MG63 (cell line): ENCODE measurements at regions not wholly inside any gene's neighbourhood (a gene's known extent, or its start where the extent isn't known, plus 50 kb on each side); places are given as distances from the start of the nearest gene placed in this dataset.
"Not testable (repeated sequence)": the region's sequence is repeated elsewhere in the genome, so short reads cannot be mapped to it uniquely, and the experiment has no call there.

ENCODE experiments used
- DNase-seq: peaks from one replicate; pipeline ENCODE4 v3.0.0-alpha.2; 2020
- H3K27me3 ChIP-seq: fragments of 250-450 bp; sonication (Bioruptor Pico); 2 replicates; pipeline ENCODE4 v1.5.1; 2020; ENCODE audit warnings: mild to moderate bottlenecking, moderate library complexity
- H3K36me3 ChIP-seq: fragments of 250-450 bp; sonication (Bioruptor Pico); 2 replicates; pipeline ENCODE4 v1.5.1; 2020; ENCODE audit warnings: mild to moderate bottlenecking, moderate library complexity
- H3K4me3 ChIP-seq: fragments of 250-450 bp; sonication (Bioruptor Pico); 2 replicates; pipeline ENCODE4 v1.5.1; 2020; ENCODE audit warnings: mild to moderate bottlenecking, moderate library complexity
- H3K9me3 ChIP-seq: fragments of 250-450 bp; sonication (Bioruptor Pico); 2 replicates; pipeline ENCODE4 v1.5.1; 2020; ENCODE audit warnings: mild to moderate bottlenecking, moderate library complexity

DNA sequence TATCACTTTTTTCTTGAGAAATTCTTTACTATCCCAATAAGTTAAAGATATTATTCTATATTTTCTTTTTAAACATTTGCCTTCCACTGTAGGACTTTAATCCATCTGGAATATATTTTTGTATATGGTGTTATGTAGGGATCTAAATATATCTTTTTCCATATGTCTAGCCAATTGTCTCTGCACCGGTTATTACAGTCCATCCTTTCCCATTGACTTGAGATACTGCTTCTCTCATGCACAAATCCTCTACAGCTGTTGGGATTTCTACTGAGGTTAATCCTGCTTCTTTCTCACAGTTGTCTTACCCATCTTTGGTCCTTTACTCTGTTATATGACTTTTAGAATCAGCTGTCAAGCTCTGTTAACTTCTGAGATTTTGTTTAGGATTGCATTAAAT lies 483.8 kb upstream of the CDH4 start:
- Histone ChIP-seq H3K4me3 (no peak overlapping the region), H3K27me3 (no peaks in the 10 kb centered on the region), H3K36me3 (no peaks in the 10 kb centered on the region), H3K9me3 (no peaks in the 10 kb centered on the region)
- no peak for DNase-seq

DNA sequence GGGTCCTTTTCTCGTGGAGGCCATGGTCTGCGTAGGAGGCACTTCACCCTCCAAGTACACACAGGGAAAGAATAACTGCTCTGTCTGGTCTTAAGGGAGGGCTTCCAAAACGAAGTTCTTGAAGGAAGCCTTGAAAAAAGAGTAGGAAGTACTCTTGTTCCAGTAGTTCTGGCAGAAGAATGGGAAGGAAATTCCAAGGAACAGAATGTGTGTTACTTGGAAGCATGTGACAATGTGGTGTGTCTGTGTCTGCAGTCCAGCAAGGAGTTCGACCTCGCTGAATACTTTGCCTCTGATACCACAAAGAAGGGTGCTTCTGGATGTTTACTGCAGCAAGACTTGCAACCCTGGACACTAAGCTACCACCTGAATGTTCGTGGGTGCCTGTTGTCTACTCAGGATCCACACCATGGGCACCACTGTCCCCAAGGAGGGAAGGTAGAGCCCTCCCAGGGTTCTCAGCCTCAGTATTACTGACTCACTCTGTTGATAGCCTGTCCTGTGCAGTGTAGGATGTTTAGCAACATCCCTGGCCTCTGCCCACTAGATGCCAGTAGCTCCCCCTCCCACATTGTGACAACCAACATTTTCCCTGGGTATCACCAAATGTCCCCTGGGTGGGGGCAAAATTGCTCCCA lies 471.6 kb upstream of the CDH4 start:
- H3K36me3 ChIP-seq, result no peaks in the 10 kb centered on the region
- H3K4me3 ChIP-seq, result no peak overlapping the region
- no peaks in the 10 kb centered on the region for H3K27me3 ChIP-seq
- DNase-seq, result no peak
- no peaks in the 10 kb centered on the region for H3K9me3 ChIP-seq

DNA sequence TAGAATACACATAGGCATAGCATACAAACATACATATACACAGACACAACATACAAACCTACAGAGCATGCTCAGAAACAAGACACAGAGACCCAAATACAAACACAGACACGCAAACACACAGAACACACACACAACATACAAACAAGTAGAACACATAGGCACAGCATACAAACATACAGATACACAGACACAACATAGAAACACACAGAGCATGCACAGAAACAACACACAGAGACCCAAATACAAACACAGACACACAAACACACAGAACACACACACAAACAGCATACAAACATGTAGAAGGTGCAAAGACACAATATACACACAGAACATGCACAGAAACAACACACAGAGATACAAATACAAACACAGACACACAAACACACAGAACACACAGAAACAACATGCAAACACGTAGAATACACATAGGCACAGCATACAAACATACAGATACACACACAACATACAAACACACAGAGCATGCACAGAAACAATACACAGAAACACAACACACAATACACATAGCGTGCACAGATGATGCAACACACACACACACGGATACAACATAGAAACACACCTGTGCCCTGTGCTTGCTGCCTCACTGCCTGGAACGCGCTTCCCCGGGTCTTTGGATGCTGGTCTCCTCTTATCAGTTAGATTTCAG lies 469.0 kb upstream of the CDH4 start:
- no peak for DNase-seq
- Histone ChIP-seq H3K27me3 (no peaks in the 10 kb centered on the region), H3K9me3 (no peaks in the 10 kb centered on the region), H3K4me3 (no peak overlapping the region), H3K36me3 (no peaks in the 10 kb centered on the region)

DNA sequence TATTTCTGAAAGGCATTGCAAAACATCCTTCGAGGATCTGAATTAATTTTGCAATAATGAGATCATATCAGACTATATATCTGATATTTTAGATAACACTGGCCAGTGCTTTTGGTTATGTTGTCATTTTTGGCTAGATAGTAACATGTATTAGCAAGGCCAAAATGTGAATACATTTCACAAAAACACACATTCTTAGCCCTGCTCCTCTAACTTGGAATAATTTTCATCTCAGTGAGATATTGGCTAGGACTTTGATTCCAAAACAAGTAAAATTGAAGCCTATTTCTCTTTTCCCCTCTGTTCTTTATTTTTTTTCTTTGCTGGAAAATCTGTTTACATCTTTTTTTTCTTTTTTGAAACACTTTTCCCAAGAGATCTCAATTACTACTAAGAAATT lies 466.8 kb upstream of the CDH4 start:
- Histone ChIP-seq H3K27me3 (no peaks in the 10 kb centered on the region), H3K36me3 (no peaks in the 10 kb centered on the region), H3K9me3 (no peaks in the 10 kb centered on the region), H3K4me3 (no peak overlapping the region)
- no peak for DNase-seq

DNA sequence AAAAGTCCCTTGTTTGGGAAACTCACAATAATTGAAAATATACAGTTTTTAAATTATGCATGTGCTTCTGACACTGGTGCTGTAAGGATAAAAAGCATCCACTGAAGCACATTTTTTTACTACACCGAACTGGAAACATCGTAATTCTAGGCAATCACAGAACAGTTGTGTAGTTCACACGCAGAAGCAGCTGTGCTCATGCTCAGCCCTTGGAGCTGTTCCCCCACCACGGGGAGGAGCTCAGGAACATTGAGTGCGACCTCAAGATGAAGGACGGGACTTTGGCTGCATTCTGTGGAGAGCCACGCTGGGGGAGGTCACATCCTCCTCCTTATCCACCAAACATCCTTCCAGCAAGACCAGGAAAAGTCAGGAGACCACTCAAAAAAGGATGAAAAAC lies 466.3 kb upstream of the CDH4 start:
- no peaks in the 10 kb centered on the region for H3K27me3 ChIP-seq
- no peak overlapping the region for H3K4me3 ChIP-seq
- DNase-seq, result no peak
- H3K36me3 ChIP-seq, result no peaks in the 10 kb centered on the region
- H3K9me3 ChIP-seq, result no peaks in the 10 kb centered on the region

DNA sequence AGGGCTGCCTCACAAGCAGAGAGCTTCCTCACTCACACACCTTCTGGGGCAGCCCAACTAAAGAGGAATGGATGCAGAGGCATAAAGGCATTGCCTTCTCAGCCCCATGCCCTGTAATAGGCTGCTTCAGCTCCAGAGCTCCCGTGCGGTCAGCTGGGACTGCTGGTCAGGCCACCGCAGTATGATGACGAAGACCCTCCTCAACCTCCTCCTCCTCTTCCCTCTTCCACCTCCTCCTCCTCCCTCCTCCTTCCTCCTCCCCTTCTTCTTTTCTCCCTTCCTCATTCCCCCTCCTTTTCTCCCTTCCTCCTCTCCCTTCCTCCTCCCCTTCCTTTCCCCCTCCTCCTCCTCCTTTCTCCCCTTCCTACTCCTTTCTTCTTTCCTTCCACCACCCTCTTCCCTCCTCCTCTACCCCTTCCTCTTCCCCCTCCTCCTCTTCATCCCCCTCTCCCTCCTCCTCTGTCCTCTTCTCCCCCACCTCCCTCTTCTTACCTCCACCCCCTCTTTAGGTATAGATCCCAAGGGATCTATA lies 465.3 kb upstream of the CDH4 start:
- Histone ChIP-seq H3K36me3 (no peaks in the 10 kb centered on the region), H3K27me3 (no peaks in the 10 kb centered on the region), H3K4me3 (no peak overlapping the region), H3K9me3 (no peaks in the 10 kb centered on the region)
- DNase-seq, result no peak

DNA sequence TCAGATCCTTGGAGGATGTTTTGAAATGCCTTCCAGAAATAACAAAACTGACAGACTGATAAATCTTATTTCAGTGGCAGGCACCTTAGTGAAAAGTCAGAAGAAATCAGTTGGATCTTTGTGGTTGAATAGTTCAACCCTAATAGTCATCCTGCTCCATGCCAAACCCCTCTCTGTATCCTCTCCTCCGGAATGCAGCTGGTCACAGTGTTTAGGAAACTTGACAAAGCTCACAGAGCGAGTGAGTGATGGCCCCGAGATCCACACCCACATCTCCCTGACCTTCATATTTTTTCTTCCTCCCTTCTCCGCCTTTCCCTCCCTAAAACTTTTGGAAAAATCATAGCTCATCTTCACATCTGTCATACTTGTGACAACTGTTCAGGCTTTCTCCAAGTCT lies 464.8 kb upstream of the CDH4 start:
- H3K27me3 ChIP-seq, result no peaks in the 10 kb centered on the region
- no peak overlapping the region for H3K4me3 ChIP-seq
- no peak for DNase-seq
- no peaks in the 10 kb centered on the region for H3K36me3 ChIP-seq
- no peaks in the 10 kb centered on the region for H3K9me3 ChIP-seq

DNA sequence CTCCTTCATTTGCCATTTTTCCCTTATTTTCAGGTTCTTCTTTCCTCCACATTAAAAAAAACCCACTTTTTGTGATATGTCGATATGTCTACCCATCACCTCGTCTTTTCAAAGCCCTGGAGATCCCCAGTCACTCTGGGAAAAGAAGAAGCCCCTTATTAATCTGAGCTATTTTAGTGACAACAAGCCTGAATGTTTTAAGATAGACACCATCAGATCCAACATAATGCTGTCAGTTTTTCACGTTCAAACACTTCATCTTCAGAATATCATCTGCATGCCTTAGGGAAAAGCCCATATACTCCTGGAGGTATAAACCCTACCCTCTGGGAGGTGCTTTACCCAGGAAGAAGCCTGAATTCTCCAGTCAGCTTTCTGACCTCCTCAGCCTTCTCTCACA lies 464.0 kb upstream of the CDH4 start:
- no peak for DNase-seq
- no peaks in the 10 kb centered on the region for H3K36me3 ChIP-seq

DNA sequence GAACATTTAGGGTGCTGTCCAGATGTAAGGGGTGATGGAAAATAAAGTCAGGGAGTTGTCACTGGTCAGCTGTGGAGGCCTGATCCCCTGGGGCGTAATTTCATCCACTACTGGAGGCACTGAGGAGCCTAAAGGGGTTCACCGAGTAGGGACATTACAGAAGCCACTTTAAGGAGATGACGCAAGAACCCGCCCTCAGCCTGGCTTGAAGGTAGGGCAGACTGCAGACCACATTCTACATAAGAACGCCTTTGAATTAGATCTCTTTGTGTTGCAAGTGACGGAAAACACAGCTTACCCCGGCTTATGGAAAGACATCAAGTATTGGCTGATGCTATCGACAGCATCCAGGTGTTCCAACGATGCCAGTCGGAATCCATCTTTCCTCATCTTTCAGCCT lies 462.7 kb upstream of the CDH4 start:
- Histone ChIP-seq H3K9me3 (no peaks in the 10 kb centered on the region), H3K4me3 (no peak overlapping the region), H3K27me3 (no peaks in the 10 kb centered on the region), H3K36me3 (no peaks in the 10 kb centered on the region)
- DNase-seq, result no peak

More for the DNA sequence above, 464.0 kb upstream of the CDH4 start:
- no peaks in the 10 kb centered on the region for H3K27me3 ChIP-seq
- H3K4me3 ChIP-seq, result no peak overlapping the region
- H3K9me3 ChIP-seq, result no peaks in the 10 kb centered on the region

DNA sequence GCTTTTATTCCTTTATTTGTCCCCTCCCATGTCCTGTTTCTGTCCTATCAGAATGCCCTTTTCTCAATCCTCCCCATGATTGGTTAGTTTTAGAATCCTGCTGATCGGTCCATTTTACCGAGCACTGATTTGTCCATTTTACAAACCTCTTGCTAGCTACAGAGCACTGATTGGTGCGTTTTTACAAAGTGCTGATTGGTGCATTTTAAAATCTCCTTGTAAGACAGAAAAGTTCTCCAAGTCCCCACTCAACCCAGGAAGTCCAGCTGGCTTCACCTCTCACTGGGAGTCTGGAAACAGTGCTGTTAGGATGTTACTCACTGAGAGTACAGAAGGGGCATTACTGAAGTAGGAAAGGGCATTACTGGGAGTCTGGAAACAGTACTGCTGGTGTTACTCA lies 461.7 kb upstream of the CDH4 start:
- H3K27me3 ChIP-seq, H3K36me3 ChIP-seq, H3K4me3 ChIP-seq, DNase-seq, H3K9me3 ChIP-seq: not testable (repeated sequence)

DNA sequence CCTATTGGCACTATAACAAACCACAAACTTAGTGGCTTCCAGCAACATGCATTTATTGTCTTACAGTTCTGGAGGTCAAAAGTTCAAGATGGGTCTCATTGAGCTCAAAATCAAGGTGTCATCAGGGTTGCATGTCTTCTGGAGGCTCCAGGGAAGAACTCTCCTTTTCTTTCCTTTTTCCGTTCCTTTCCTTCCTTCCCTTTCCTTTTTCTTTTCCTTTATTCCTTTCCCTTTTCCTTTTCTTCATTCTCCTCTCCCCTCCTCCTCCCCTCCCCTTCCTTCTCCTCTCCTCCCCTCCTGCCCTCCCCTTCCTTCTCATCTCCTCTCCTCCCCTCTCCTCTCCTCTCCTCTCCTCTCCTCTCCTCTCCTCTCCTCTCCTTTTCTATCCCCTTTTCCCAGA lies 460.2 kb upstream of the CDH4 start:
- Histone ChIP-seq H3K4me3 (no peak overlapping the region), H3K9me3 (no peaks in the 10 kb centered on the region), H3K27me3 (no peaks in the 10 kb centered on the region), H3K36me3 (no peaks in the 10 kb centered on the region)
- DNase-seq, result no peak

DNA sequence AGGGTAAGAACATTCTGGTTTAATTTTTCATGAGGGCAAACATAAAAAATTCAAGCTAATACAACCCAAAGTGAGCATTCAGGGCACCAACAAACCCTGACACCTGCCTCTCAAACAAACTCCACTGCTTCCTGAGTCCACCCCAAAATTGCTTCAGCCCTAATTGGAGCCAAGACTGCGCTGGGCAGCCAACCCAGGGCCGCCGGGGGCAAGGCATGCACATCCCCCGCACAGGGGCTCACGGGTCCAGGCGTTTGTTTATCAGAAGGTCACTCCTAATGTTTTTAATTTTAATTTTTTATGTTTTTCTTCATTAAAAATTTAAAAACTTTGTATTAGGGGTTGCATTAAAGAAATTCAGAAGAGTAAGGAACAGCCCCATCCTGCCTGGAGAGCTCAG lies 459.1 kb upstream of the CDH4 start:
- Histone ChIP-seq H3K9me3 (no peaks in the 10 kb centered on the region), H3K27me3 (no peaks in the 10 kb centered on the region), H3K36me3 (no peaks in the 10 kb centered on the region), H3K4me3 (no peak overlapping the region)
- no peak for DNase-seq

DNA sequence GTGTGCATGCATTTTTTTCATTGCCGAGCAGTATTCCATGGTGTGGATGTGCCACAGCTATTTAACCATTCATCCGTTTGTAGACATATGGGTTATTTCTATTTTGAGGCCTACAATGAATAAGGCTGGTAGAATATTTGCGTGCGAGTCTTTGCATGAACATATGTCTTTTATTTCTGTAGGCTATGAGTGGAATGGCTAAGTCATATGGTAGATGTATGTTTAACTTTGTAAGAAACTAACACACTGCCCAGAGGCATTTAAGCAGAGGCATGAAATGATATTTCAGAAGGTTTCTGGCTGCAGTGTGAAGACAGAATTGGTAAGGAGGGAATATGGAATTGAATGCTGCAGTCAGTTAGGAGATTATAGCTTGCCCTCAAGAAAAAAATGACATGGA lies 457.4 kb upstream of the CDH4 start:
- H3K36me3 ChIP-seq, result no peaks in the 10 kb centered on the region
- no peak for DNase-seq
- no peaks in the 10 kb centered on the region for H3K27me3 ChIP-seq
- H3K4me3 ChIP-seq, result no peak overlapping the region
- H3K9me3 ChIP-seq, result no peaks in the 10 kb centered on the region

DNA sequence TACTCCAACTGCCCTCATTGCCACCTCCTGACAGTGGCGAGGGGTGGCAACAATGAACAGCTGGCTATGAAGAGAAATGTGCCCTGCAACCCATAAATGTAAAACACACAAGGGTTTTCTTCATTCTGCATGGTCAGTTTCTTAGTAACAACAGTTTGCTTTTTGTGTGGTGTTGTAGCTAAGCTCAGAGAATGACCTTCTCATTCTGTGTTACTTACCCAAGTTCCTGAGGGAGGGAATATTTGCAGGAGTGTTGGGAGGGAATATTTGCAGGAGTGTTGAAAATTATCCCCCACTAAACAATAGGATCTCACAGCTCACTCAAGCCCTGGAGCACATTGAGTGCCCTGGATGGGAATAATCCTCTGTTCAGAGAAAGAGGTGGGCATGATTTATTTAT lies 456.4 kb upstream of the CDH4 start:
- DNase-seq, result no peak
- H3K36me3 ChIP-seq, result no peaks in the 10 kb centered on the region
- no peak overlapping the region for H3K4me3 ChIP-seq

DNA sequence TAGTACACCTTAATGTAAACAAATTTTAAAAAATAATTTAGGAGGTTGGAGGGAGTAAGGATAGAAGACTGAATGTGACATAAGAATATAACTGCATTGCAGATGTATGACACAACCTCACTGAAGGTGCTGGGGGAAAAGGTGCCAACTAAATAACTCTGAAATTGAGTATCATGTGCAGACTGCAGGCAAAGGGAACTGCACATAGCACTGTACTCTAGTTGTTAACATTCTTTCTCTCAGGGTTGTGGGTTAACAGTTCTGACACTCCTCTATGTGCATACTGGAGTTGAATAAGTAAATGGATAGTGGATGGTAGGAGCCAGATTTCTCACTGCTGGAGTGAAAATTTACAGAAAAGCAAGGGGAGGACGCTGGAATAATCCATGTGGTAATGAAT lies 451.9 kb upstream of the CDH4 start:
- H3K36me3 ChIP-seq, result no peaks in the 10 kb centered on the region
- H3K27me3 ChIP-seq, result no peaks in the 10 kb centered on the region
- H3K4me3 ChIP-seq, result no peak overlapping the region
- DNase-seq, result no peak
- H3K9me3 ChIP-seq, result no peaks in the 10 kb centered on the region

More for the DNA sequence above, 456.4 kb upstream of the CDH4 start:
- H3K27me3 ChIP-seq, result no peaks in the 10 kb centered on the region
- no peaks in the 10 kb centered on the region for H3K9me3 ChIP-seq

DNA sequence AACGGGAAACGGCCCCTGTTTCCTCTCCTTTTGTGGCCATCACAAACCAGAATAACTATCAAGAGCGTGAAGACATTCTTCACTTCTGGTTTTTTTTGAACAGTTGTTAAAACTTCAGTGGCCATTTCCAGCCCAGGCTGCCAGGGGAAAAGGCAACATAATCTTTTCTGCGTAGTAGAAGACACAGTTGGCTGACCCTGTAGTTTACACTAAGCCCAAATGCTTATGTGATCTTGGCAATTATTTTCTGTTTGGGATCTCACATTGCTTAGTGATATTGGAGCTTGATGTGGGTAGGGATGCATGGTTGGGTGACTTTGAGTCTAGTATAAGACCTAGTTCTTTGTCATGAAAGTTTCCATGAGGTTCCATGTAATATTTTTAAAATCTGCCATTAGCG lies 449.4 kb upstream of the CDH4 start:
- no peak overlapping the region for H3K4me3 ChIP-seq
- 0 out of 2 replicates have a peak, but pooled peaks cover 2% of the 10 kb centered on the region for H3K27me3 ChIP-seq
- no peaks in the 10 kb centered on the region for H3K9me3 ChIP-seq
- H3K36me3 ChIP-seq, result no peaks in the 10 kb centered on the region
- DNase-seq, result no peak

DNA sequence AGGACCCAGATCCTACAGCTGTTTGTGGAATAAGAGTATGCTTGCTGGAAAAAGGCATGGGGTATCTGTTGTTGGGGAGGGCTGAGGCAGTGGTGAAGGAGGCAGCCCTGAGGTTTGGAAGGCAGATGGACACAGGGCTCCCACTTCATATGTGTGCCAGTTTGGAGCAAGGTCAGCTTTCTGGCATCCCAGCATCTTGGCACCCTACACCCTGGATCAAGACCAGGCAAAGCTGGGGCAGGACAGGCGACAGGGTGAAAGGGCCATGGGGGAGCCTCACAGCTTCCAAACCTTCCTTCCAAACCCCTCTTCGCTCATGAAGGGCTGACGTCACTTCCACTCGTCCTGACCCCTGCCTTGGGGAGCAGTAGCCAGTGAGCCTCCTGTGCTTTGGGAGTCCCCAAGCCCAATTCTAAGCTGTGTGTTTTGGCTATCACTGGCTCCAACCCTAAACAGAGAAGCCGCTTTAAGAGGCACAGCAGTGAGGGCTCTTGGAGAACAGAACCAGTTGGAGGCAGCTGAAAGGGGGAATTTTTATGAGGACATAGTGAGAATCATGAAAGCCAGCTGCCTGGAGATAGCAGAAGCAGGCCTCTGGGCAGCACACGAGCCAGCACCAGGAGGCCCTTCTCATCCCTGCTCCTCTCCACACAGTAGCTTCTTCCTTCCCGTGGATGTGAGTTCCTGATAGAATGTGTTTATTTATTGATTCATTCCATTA lies 448.6 kb upstream of the CDH4 start:
- Histone ChIP-seq H3K4me3 (no peak overlapping the region), H3K9me3 (no peaks in the 10 kb centered on the region), H3K27me3 (0 out of 2 replicates have a peak, but pooled peaks cover 2% of the 10 kb centered on the region), H3K36me3 (no peaks in the 10 kb centered on the region)
- no peak for DNase-seq
